Raji (cell line): ENCODE measurements at regions not wholly inside any gene's neighbourhood (a gene's known extent, or its start where the extent isn't known, plus 50 kb on each side); places are given as distances from the start of the nearest gene placed in this dataset.

Source experiments
- POLR2A ChIP-seq: IDR thresholded peaks from 2 replicates; pipeline ENCODE4 v1.6.1; 2011; ENCODE audit warnings: low read depth, low read length, control low read depth; ENCODE audit not compliant: insufficient read depth

- 0 out of 2 replicates have a peak, but pooled peaks have one; percentile 19 for TF ChIP-seq POLR2A
Measured at GRCh38 chr3:72077473-72078259, 292.7 kb upstream of the PROK2 start.

DNA sequence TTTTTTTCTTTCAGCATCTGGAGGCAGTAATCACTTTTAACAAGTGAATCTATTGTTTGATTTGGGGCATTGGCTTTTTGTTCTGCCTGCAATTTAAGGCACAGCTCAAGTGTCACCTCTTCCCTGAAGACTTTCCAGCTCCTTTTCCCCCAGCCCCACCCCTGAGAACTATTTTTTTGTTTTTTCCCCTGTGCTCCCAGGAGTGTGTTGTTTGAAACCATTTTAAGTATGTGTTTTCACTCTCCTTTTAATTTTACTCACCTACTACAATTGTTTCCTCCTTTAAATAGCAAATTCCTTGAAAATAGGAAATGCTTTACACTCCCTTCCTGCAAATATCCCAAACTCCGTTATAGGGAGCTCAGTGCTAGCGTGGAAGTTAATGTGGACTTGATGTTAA is 286.7 kb upstream of the PROK2 start:
- no peak for TF ChIP-seq POLR2A

DNA sequence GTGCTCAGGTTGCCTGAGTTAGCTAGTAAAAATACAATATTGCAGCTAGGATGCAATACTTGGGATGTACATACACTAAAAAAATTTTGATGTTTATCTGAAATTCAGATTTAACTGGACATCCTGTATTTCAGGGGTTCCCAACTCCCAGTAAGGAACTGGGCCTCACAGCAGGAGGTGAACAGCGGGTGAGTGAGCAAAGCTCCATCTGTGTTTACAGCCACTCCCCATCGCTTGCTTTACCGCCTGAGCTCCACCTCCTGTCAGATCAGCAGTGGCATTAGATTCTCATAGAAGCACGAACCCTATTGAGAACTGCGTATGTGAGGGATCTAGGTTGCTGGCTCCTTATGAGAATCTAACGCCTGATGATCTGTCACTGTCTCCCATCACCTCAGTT is 285.1 kb upstream of the PROK2 start:
- no peak for TF ChIP-seq POLR2A

GRCh38 chr3:72069543-72069942 is 284.6 kb upstream of the PROK2 start:
- TF ChIP-seq POLR2A, result no peak

DNA sequence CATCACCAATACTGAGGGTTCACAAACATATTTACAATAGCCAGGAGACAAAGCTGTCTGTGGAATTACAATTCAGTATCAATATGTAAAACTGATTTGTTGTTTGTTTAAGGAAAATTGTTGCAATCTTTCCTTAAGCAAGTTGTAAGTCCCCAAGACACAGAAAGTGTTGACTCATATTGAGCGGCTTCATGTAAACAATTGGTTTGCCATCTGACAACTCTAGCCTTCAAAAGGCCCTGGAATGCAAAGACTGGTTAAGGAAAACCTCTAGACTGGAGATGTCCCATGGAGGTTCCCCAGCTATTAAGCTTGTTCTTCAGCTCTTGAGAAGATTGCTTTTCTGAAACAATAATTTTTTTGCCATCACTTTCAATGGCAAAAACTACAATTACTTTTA is 283.7 kb upstream of the PROK2 start:
- TF ChIP-seq POLR2A, result no peak

DNA sequence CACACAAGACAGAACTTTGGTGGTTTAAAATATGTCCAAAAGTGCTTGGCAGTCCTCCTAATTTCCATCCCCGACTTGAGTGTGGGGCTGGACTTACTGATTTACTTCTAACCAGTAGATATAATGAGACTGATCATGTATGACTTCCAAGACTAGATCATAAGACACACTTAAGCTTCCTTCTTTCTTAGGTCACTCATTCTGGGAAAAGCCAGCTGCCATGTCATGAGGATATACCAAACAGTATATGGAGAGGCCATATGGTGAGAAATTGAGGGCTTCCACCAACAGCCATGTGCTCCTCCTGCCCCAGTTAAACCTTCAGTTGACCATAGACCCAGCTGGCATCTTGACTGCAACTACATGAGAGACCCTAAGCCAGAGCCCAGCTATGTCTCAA is 282.8 kb upstream of the PROK2 start:
- TF ChIP-seq POLR2A, result no peak

- TF ChIP-seq POLR2A, result no peak
Measured at GRCh38 chr3:72065872-72066641, 281.1 kb upstream of the PROK2 start.

DNA sequence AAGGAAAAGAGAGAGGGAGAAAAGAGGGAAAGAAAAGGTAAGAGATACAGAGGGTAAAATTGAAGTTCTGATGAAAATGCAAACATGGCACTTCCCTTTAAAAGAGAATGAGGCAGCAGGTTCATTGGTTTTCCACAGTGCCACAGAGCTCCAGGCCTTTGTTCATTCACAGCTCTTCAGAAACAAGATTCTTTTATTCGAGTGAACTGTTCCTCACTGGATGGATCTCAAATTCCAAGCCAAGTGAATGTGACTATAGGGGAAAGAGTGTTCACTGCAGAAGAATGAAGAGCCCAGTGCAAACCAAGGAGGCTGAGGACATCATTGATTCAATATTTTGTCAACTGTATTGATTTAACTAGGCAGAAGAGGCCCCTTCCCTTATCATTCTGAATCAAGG is 280.3 kb upstream of the PROK2 start:
- no peak for TF ChIP-seq POLR2A

DNA sequence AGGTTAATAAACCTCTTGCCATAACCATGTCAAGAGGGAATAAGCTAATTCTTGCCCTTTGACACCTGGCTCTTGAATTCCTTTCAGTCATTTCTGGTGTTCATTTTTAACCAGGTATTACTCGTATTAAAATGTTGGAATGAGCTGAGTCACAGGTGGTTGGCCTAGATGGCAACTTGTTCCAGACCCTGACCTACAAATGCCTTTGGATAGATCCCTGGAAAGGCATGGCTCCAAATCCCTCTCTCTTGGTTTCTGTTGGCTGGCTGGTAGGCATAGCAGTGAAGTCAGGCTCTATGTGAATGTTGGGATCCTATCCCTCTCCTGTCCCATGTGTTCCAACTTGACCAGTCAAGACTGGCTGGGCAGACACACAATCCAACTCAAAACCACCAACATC is 277.1 kb upstream of the PROK2 start:
- TF ChIP-seq POLR2A, result no peak

- TF ChIP-seq POLR2A, result no peak
Measured at GRCh38 chr3:72060447-72061034, 275.6 kb upstream of the PROK2 start.

- no peak for TF ChIP-seq POLR2A
Measured at GRCh38 chr3:72058493-72059081, 273.6 kb upstream of the PROK2 start.

- TF ChIP-seq POLR2A, result no peak
Measured at GRCh38 chr3:72055436-72055835, 270.5 kb upstream of the PROK2 start.

DNA sequence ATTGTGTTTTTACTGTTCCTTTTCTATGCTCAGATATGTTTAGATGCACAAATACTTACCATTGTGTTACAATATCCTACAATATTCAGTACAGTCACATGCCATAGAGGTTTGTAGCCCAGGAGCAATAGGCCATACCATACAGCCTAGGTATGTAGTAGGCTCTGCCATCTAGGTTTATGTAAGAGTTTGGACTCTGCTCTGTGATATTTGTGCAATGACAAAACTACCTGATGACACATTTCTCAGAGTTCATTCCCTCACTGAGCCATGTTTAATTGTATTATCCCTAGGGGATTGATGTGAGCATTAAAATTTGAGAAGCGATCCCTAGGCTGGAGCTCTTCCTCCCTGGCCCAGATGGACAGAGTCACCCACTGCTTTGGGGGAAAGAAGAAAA is 270.0 kb upstream of the PROK2 start:
- no peak for TF ChIP-seq POLR2A

DNA sequence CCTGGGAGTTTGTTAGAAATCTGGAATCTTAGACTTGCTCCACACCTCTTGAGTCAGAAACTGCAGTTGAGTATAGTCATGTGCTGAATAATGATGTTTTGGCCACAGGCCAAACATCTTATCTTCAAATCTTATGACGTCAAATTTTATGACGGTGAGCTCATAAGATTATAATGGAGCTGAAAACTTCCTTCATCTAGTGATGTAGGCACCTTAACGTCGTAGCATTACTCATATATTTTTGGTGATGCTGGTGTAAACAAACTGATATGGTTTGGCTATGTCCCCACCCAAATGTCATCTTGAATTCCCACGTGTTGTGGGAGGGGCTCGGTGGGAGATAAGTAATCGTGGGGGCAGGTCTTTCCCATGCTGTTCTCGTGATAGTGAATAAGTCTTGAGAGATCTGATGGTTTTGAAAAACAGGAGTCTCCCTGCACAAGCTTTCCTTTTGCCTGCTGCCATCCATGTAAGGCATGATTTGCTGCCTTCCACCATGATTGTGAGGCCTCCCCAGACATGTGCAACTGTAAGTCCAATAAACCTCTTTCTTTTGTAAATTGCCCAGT is 268.0 kb upstream of the PROK2 start:
- TF ChIP-seq POLR2A, result no peak

GRCh38 chr3:72050771-72051170 is 265.8 kb upstream of the PROK2 start:
- TF ChIP-seq POLR2A, result no peak
